ENCODE measurements at regions not wholly inside any gene's neighbourhood (a gene's known extent, or its start where the extent isn't known, plus 50 kb on each side); places are given as distances from the start of the nearest gene placed in this dataset.

DNA sequence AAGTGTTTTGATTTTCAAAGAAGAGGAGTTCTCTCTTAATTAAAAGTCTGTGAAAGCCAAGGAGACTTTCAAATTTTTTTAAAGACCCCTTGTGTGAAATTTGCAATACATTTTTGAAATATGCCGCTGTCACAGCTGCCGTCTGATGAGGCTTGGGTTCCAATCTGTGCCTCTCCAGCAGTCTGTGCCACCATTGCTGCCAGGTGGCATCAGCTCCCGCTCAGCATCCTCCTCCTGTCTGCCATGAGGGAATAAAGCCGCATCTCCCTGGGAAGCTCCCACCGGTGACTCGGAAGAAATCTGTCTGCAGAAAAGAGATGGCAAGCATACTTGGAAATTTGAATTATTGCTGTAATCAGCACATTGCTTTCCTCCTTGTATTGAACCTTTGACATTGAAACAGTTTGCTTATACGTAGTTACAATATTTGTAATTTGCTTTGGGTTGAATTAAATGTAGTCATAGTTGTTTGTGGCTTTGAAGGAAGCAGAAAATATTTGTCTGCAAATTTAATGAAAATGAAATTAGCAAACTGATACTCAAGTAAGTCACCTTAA, 145.7 kb upstream of the SNX2 start:
- Histone ChIP-seq H3K9me3 (no peaks in the 10 kb centered on the region), H3K27me3 (no peaks in the 10 kb centered on the region), H3K4me3 (no peak overlapping the region), H3K27ac (no peak overlapping the region), H3K4me1 (no peaks in the 10 kb centered on the region), H3K36me3 (no peaks in the 10 kb centered on the region)
- no peak for DNase-seq
- intact Hi-C loops (cut with DNase I; ENCODE audit: low total_unique reads): no loop called here
- TF ChIP-seq EP300 (IDR thresholded peaks at IDR 0.05) (no peak), POLR2A (IDR thresholded peaks at IDR 0.05) (no peak), POLR2AphosphoS5 (IDR thresholded peaks at IDR 0.05) (no peak)
- TF ChIP-seq, protein P1, sequence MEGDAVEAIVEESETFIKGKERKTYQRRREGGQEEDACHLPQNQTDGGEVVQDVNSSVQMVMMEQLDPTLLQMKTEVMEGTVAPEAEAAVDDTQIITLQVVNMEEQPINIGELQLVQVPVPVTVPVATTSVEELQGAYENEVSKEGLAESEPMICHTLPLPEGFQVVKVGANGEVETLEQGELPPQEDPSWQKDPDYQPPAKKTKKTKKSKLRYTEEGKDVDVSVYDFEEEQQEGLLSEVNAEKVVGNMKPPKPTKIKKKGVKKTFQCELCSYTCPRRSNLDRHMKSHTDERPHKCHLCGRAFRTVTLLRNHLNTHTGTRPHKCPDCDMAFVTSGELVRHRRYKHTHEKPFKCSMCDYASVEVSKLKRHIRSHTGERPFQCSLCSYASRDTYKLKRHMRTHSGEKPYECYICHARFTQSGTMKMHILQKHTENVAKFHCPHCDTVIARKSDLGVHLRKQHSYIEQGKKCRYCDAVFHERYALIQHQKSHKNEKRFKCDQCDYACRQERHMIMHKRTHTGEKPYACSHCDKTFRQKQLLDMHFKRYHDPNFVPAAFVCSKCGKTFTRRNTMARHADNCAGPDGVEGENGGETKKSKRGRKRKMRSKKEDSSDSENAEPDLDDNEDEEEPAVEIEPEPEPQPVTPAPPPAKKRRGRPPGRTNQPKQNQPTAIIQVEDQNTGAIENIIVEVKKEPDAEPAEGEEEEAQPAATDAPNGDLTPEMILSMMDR (IDR thresholded peaks at IDR 0.05): no peak
- WGBS, 5 donors: 89 to 93% (median 90%) methylated on average over 7 of the region's 7 CpGs

DNA sequence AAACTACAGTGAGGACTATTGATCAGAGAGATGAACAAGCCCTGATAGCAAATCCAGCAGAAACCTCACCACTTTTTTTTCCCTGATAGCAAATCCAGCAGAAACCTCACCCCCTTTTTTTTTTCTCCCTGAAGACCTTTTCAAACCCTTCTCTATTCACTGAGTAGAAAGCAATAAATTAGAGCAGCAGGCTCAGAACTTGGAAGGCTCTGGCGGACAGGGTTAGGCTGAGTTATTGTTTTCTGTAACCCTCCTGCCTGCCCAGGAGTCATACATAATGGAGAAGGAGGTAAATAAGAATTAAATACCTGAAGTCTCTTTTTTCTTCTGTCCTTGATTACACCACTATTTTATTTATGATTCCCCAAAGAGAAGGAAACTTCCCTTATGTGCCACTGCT, 136.3 kb upstream of the SNX2 start:
- no peak overlapping the region for H3K27ac ChIP-seq
- no peaks in the 10 kb centered on the region for H3K36me3 ChIP-seq
- H3K4me1 ChIP-seq: no peaks in the 10 kb centered on the region
- H3K9me3 ChIP-seq: peaks cover 0 to 12% (median 8%) of the 10 kb centered on the region in 4 donors
- WGBS, 5 donors: 76 to 92% (median 88%) methylated on average over 1 of the region's 1 CpG
- H3K27me3 ChIP-seq: no peaks in the 10 kb centered on the region
- DNase-seq: no peak
- TF ChIP-seq EP300 (IDR thresholded peaks at IDR 0.05) (no peak), POLR2AphosphoS5 (IDR thresholded peaks at IDR 0.05) (no peak), POLR2A (IDR thresholded peaks at IDR 0.05) (no peak)
- TF ChIP-seq, protein P1 (IDR thresholded peaks at IDR 0.05): no peak
- intact Hi-C loops (cut with DNase I; ENCODE audit: low total_unique reads): no loop called here
- H3K4me3 ChIP-seq: no peak overlapping the region

DNA sequence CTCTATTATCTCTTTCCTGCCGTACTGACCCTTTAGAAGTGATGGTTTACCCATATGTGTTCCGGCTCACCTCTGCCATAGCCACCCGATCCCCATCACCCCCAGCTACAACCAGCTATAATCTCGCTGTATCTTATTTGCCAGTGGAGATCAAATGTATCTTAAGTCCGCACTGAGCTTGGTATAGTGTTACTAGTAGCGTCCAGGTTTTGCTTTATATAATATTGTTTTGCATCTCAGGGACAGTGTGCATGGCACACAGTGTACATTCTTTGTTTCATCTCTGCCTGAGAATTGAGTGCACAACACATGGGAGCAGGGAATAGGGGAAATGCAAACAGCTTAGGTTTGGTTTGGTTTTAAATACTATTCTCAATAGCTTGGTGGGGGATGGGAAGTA, 135.8 kb upstream of the SNX2 start:
- no peak for DNase-seq
- intact Hi-C loops (cut with DNase I; ENCODE audit: low total_unique reads): no loop called here
- Histone ChIP-seq H3K9me3 (peaks cover 0 to 12% (median 8%) of the 10 kb centered on the region in 4 donors), H3K4me1 (no peaks in the 10 kb centered on the region), H3K27me3 (no peaks in the 10 kb centered on the region), H3K27ac (no peak overlapping the region), H3K4me3 (no peak overlapping the region), H3K36me3 (no peaks in the 10 kb centered on the region)
- TF ChIP-seq, protein P1 (IDR thresholded peaks at IDR 0.05): no peak
- TF ChIP-seq EP300 (IDR thresholded peaks at IDR 0.05) (no peak), POLR2A (IDR thresholded peaks at IDR 0.05) (no peak)
- 39 to 61% (median 53%) methylated on average over 6 of the region's 6 CpGs for WGBS, 5 donors

DNA sequence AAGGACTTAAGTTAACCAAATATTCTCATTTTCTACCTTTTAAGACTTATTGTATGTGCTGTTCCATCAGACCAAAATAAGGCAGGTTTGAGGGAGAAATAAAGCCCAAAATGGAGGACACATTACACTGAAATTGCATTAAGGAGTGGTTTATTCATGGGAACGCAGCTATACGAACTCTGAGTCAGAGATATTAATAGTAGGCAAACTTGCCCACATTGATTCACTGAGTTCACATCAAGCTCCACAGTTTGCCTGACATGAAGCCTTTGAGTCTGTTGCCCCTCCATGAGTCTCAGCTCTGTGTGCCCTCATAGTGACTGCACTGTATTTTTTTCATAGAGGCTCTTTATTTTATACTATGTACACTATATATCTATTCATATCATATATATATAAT, 135.0 kb upstream of the SNX2 start:
- 50 to 75% (median 67%) methylated on average over 2 of the region's 2 CpGs for WGBS, 5 donors
- no peak overlapping the region for H3K4me3 ChIP-seq
- intact Hi-C loops (cut with DNase I; ENCODE audit: low total_unique reads): no loop called here
- no peaks in the 10 kb centered on the region for H3K36me3 ChIP-seq
- H3K27me3 ChIP-seq: no peaks in the 10 kb centered on the region
- peaks cover 0 to 12% (median 8%) of the 10 kb centered on the region in 4 donors for H3K9me3 ChIP-seq
- TF ChIP-seq POLR2A (IDR thresholded peaks at IDR 0.05) (no peak), POLR2AphosphoS5 (IDR thresholded peaks at IDR 0.05) (no peak), EP300 (IDR thresholded peaks at IDR 0.05) (no peak)
- TF ChIP-seq, protein P1 (IDR thresholded peaks at IDR 0.05): no peak
- no peak overlapping the region for H3K27ac ChIP-seq
- DNase-seq: no peak
- no peaks in the 10 kb centered on the region for H3K4me1 ChIP-seq

Data from stomach (tissue), 8 donors.